Fibroblast of lung (primary cell): ENCODE measurements at regions not wholly inside any gene's neighbourhood (a gene's known extent, or its start where the extent isn't known, plus 50 kb on each side); places are given as distances from the start of the nearest gene placed in this dataset.

Source experiments
- DNase-seq, 2 donors: peaks; one replicate each; pipeline versions ENCODE4 v3.0.0 to v3.0.0-alpha.2; 2010; ENCODE audit warnings: low read depth in 2 of 2
- H2AFZ ChIP-seq: 2 replicates; pipeline ENCODE4 v1.5.1; 2012; ENCODE audit warnings: low read length, control low read depth, inconsistent platforms
- H3K27ac ChIP-seq: 2 replicates; pipeline ENCODE4 v1.5.1; 2011; ENCODE audit warnings: low read length, control low read depth; ENCODE audit not compliant: insufficient read depth
- H3K27me3 ChIP-seq: 2 replicates; pipeline ENCODE4 v1.5.1; 2011; ENCODE audit warnings: mild to moderate bottlenecking, low read length; ENCODE audit not compliant: control insufficient read depth, insufficient read depth
- H3K36me3 ChIP-seq: 2 replicates; pipeline ENCODE4 v1.5.1; 2011; ENCODE audit warnings: low read length; ENCODE audit not compliant: control insufficient read depth, insufficient read depth
- H3K4me1 ChIP-seq: 2 replicates; pipeline ENCODE4 v1.5.1; 2011; ENCODE audit warnings: low read length; ENCODE audit not compliant: control insufficient read depth, insufficient read depth; ENCODE audit errors: extremely low read depth
- H3K4me2 ChIP-seq: 2 replicates; pipeline ENCODE4 v1.5.1; 2011; ENCODE audit warnings: low read length, control low read depth; ENCODE audit not compliant: insufficient read depth; ENCODE audit errors: extremely low read depth
- H3K4me3 ChIP-seq, 4 experiments: fragments of 200-600 bp in 1 of 4; sonication (generic) in 1 of 4; replicated peaks in 1 of 4; 2 replicates each; pipeline ENCODE4 v1.5.1; 2011 to 2016; ENCODE audit warnings: low read length in 4 of 4, low read depth in 3 of 4, mild to moderate bottlenecking in 3 of 4, control low read depth in 2 of 4, inconsistent platforms in 1 of 4, mixed read lengths in 1 of 4; ENCODE audit not compliant: insufficient read depth in 1 of 4; ENCODE audit errors: control extremely low read depth in 1 of 4
- H3K79me2 ChIP-seq: 2 replicates; pipeline ENCODE4 v1.5.1; 2012; ENCODE audit warnings: mild to moderate bottlenecking, low read length, inconsistent platforms; ENCODE audit not compliant: control insufficient read depth, insufficient read depth
- H3K9ac ChIP-seq: 2 replicates; pipeline ENCODE4 v1.5.1; 2011; ENCODE audit warnings: mild to moderate bottlenecking, low read length, control low read depth; ENCODE audit not compliant: insufficient read depth
- H3K9me3 ChIP-seq: 2 replicates; pipeline ENCODE4 v1.5.1; 2012; ENCODE audit warnings: low read depth, low read length; ENCODE audit not compliant: control insufficient read depth, insufficient read depth
- H4K20me1 ChIP-seq: 2 replicates; pipeline ENCODE4 v1.5.1; 2011; ENCODE audit warnings: low read length; ENCODE audit not compliant: control insufficient read depth, insufficient read depth; ENCODE audit errors: extremely low read depth
- CTCF ChIP-seq, 2 donors: IDR thresholded peaks in 1 of 2; conservative IDR thresholded peaks in 1 of 2; 1 replicate in 1 of 2; 2 replicates in 1 of 2; pipeline ENCODE4 v1.5.1; 2011 to 2012; ENCODE audit warnings: low read length in 2 of 2, control low read depth in 1 of 2, inconsistent platforms in 1 of 2, low read depth in 1 of 2, mild to moderate bottlenecking in 1 of 2
- EZH2 ChIP-seq: IDR thresholded peaks from 2 replicates; pipeline ENCODE4 v1.5.1; 2012; ENCODE audit warnings: low read length, control low read depth, mild to moderate bottlenecking; ENCODE audit errors: missing control alignments

- Histone ChIP-seq H3K9ac (no peak overlapping the region), H3K4me1 (no peaks in the 10 kb centered on the region), H3K27ac (no peak overlapping the region), H4K20me1 (no peaks in the 10 kb centered on the region), H3K79me2 (no peaks in the 10 kb centered on the region), H3K4me3 (no peak overlapping the region), H3K27me3 (no peaks in the 10 kb centered on the region), H3K4me2 (no peak overlapping the region), H3K36me3 (no peaks in the 10 kb centered on the region), H2AFZ (no peak overlapping the region), H3K9me3 (no peaks in the 10 kb centered on the region)
- no peak for DNase-seq
- TF ChIP-seq EZH2 (no peak), CTCF (conservative IDR thresholded peaks at IDR 0.05 in 1 of 2, IDR thresholded peaks at IDR 0.05 in 1 of 2; ENCODE audit: low read depth in 1 of 2, low read length in 2 of 2) (no peak)
Measured at GRCh38 chrX:1099146-1099770, 113.2 kb downstream of the CRLF2 start.

- no peaks in the 10 kb centered on the region for H3K9me3 ChIP-seq
- TF ChIP-seq CTCF (conservative IDR thresholded peaks at IDR 0.05 in 1 of 2, IDR thresholded peaks at IDR 0.05 in 1 of 2; ENCODE audit: low read depth in 1 of 2, low read length in 2 of 2) (no peak), EZH2 (no peak)
- H3K27me3 ChIP-seq: no peaks in the 10 kb centered on the region
- no peaks in the 10 kb centered on the region for H3K79me2 ChIP-seq
- no peaks in the 10 kb centered on the region for H4K20me1 ChIP-seq
- no peak overlapping the region for H2AFZ ChIP-seq
- no peak overlapping the region for H3K27ac ChIP-seq
- no peak overlapping the region for H3K4me2 ChIP-seq
- H3K36me3 ChIP-seq: no peaks in the 10 kb centered on the region
- H3K4me1 ChIP-seq: no peaks in the 10 kb centered on the region
- H3K9ac ChIP-seq: no peak overlapping the region
- no peak overlapping the region for H3K4me3 ChIP-seq
- no peak for DNase-seq
Measured at GRCh38 chrX:1097328-1097727, 115.1 kb downstream of the CRLF2 start.

- Histone ChIP-seq H3K4me3 (no peak overlapping the region), H4K20me1 (no peaks in the 10 kb centered on the region), H3K79me2 (no peaks in the 10 kb centered on the region), H3K27me3 (no peaks in the 10 kb centered on the region), H2AFZ (no peak overlapping the region), H3K36me3 (no peaks in the 10 kb centered on the region), H3K4me2 (no peak overlapping the region), H3K27ac (no peak overlapping the region), H3K9me3 (no peaks in the 10 kb centered on the region), H3K4me1 (no peaks in the 10 kb centered on the region), H3K9ac (no peak overlapping the region)
- DNase-seq: no peak
- TF ChIP-seq CTCF (conservative IDR thresholded peaks at IDR 0.05 in 1 of 2, IDR thresholded peaks at IDR 0.05 in 1 of 2; ENCODE audit: low read depth in 1 of 2, low read length in 2 of 2): no peak
- TF ChIP-seq EZH2: no peak
Measured at GRCh38 chrX:1094566-1095333, 117.7 kb downstream of the CRLF2 start.
